ENCODE measurements at regions not wholly inside any gene's neighbourhood (a gene's known extent, or its start where the extent isn't known, plus 50 kb on each side); places are given as distances from the start of the nearest gene placed in this dataset.
A peak's percentile ranks its signal among the peaks of the same experiment; 100 is the strongest.

DNA sequence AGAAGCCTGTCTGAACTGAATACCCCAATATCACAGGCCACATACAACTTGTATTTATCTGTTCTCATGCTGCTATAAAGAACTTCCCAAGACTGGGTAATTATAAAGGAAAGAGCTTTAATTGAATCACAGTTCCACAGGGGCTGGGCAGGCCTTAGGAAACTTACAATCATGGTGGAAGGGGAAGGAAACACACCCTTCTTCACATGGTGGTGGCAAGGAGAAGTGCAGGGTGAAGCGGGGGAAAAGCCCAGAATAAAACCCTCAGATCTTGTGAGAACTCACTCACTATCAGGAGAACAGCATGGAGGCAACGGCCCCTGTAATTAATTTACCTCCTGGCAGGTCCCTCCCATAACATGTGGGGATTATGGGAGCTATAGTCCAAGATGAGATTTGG is 50.3 kb upstream of the FNDC1 start:
- ATAC-seq = no peak
- peak; percentile 15 for DNase-seq (ENCODE audit: low spot score)
- H3K4me3 Mint-ChIP-seq = no peak overlapping the region
- H3K27ac Mint-ChIP-seq = no peak overlapping the region
- H3K27me3 Mint-ChIP-seq = peaks cover 0 to 3% of the 10 kb centered on the region in 2 donors
- peaks cover 11 to 15% of the 10 kb centered on the region in 2 donors for H3K4me1 Mint-ChIP-seq (ENCODE audit: low read depth in 2 of 2)
- no peaks in the 10 kb centered on the region for H3K36me3 Mint-ChIP-seq
- no peaks in the 10 kb centered on the region for H3K9me3 Mint-ChIP-seq

DNA sequence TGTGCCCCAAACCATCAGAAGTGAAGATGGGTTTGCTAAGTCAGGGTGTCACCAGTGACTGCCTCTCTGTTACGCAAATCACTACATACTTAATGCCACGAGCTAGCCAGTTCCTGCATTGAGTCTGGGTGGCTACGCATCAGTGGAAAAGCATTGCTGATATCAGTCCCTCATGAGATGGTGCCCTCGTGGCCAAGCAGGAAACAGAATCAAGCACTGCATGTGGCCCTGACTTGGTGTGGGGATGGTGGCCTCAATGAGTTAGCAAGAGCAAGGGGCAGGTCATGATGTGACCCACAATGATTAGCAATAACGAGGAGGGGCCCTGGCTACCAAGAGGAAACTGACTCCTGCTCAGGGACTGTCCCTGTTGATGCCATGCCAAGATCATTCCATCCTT is 51.6 kb upstream of the FNDC1 start:
- Mint-ChIP-seq H3K4me3 (no peak overlapping the region), H3K27me3 (no peaks in the 10 kb centered on the region), H3K27ac (no peak overlapping the region), H3K9me3 (no peaks in the 10 kb centered on the region), H3K36me3 (no peaks in the 10 kb centered on the region), H3K4me1 (ENCODE audit: low read depth in 2 of 2) (peaks cover 17 to 18% of the 10 kb centered on the region in 2 donors)
- ATAC-seq = no peak
- peak; percentile 12 for DNase-seq (ENCODE audit: low spot score)

DNA sequence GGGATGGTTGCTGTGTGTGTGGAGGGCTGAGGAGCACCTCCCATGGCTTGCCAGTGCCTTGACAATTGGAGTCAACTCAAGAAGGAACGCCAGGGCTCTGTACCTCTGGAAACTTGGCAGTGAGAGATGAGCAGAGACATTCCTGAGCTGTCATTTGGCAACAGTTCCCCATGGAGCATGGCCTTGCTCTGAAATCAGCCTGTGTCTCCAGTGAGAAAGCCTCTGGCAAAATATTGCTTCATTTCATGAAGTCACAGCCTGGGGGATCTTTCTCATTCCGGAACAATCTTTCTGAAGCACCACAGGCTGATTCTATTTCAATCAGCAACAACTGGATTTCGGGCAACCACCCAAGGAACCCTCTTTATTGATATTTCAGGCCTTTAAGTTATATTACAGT is 52.2 kb upstream of the FNDC1 start:
- no peak for ATAC-seq
- peaks cover 17 to 18% of the 10 kb centered on the region in 2 donors for H3K4me1 Mint-ChIP-seq (ENCODE audit: low read depth in 2 of 2)
- H3K36me3 Mint-ChIP-seq = no peaks in the 10 kb centered on the region
- peak; percentile 18 for DNase-seq (ENCODE audit: low spot score)
- no peak overlapping the region for H3K27ac Mint-ChIP-seq
- H3K4me3 Mint-ChIP-seq = no peak overlapping the region
- no peaks in the 10 kb centered on the region for H3K9me3 Mint-ChIP-seq
- no peaks in the 10 kb centered on the region for H3K27me3 Mint-ChIP-seq

DNA sequence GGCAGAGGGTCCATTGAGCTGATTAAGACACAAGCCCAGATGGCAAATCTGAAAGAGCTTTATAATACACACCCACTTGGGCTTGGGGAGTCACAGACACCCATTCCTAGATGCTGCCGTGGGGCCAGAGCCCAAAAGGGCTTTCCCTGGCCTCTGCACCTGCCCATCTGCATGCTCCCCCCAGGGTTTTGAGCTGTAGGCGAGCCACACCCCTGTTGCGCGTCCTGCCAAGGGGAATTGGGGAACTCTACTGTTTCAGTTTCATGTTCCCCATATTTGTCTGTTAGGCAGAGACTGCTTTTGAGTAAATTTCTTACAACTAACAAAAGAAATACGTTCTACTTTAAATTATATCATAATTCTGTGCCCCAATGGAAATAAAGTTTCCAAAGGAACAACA is 52.9 kb upstream of the FNDC1 start:
- Mint-ChIP-seq H3K27me3 (no peaks in the 10 kb centered on the region), H3K27ac (no peak overlapping the region), H3K4me3 (no peak overlapping the region), H3K4me1 (ENCODE audit: low read depth in 2 of 2) (peaks cover 17 to 18% of the 10 kb centered on the region in 2 donors), H3K36me3 (no peaks in the 10 kb centered on the region), H3K9me3 (no peaks in the 10 kb centered on the region)
- DNase-seq (ENCODE audit: low spot score) = peak; percentile 48
- ATAC-seq = no peak

DNA sequence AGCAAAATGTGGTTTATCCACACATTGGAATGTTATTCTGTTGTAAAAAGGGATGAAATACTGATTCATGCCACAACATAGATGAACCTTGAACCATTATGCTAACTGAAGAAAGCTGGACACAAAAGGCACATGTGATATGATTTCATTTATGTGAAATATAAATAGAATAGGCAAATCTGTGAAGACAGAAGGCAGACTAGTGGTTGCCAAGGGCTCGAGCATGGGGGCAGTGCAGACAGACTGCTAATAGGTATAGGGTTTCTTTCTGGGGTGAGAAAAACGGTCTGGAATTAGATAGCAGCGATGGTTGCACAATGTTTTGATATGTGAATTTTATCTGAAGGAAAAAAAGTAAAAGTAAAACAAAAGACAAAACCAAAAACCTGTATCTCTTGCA is 54.6 kb upstream of the FNDC1 start:
- peaks cover 21 to 26% of the 10 kb centered on the region in 2 donors for H3K4me1 Mint-ChIP-seq (ENCODE audit: low read depth in 2 of 2)
- H3K36me3 Mint-ChIP-seq = no peaks in the 10 kb centered on the region
- H3K27ac Mint-ChIP-seq = no peak overlapping the region
- no peaks in the 10 kb centered on the region for H3K9me3 Mint-ChIP-seq
- no peak overlapping the region for H3K4me3 Mint-ChIP-seq
- no peak for ATAC-seq
- no peak for DNase-seq (ENCODE audit: low spot score)
- no peaks in the 10 kb centered on the region for H3K27me3 Mint-ChIP-seq

DNA sequence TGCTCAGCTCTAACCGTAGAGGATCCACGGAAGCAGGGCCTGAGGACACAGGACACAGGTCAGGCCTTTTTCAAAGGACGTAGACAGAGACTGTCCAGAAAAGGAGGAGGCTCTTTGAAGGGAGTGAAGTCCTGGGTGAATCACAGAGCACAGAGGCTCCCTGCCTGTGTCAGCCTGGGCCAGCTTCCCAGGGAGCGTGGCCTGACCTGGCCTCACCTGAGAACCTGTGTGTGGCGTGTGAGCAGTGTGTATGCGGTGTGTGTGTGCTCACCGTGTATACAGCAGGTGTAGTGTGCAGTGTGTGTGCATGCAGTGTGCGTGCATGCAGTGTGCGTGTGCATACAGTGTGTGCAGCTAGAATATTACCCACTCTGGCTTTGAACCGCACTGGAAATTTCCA is 56.0 kb upstream of the FNDC1 start:
- peaks cover 26 to 33% of the 10 kb centered on the region in 2 donors for H3K4me1 Mint-ChIP-seq (ENCODE audit: low read depth in 2 of 2)
- H3K36me3 Mint-ChIP-seq = no peaks in the 10 kb centered on the region
- no peaks in the 10 kb centered on the region for H3K27me3 Mint-ChIP-seq

DNA sequence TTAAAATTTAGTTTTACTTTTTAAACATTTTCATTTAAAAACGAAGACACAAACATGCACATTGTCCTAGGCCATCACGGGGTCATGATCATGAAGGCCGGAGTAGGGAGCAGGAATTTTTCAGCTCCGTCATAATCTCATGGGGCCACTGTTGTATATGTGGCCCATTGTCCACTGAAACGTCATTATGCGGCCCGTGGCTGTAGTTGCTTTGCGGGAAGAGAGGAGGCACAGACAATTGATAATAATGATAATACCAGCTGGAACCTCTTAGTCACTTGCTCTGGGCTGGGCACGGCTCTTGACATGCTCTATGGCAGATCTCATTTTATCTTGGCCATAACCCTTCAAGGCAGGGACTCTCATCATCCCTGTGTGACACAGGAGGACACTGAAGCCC is 56.5 kb upstream of the FNDC1 start:
- Mint-ChIP-seq H3K27me3 (no peaks in the 10 kb centered on the region), H3K4me1 (ENCODE audit: low read depth in 2 of 2) (peaks cover 31 to 38% of the 10 kb centered on the region in 2 donors), H3K27ac (no peak overlapping the region), H3K4me3 (no peak overlapping the region), H3K9me3 (no peaks in the 10 kb centered on the region), H3K36me3 (no peaks in the 10 kb centered on the region)
- ATAC-seq (no peak), DNase-seq (ENCODE audit: low spot score) (peak; percentile 45)

More for the DNA sequence above, 56.0 kb upstream of the FNDC1 start:
- Mint-ChIP-seq H3K9me3 (no peaks in the 10 kb centered on the region), H3K4me3 (no peak overlapping the region), H3K27ac (no peak overlapping the region)
- peak in 1 of 2 donors; percentile 53 for ATAC-seq
- peak; percentile 53 for DNase-seq (ENCODE audit: low spot score)

DNA sequence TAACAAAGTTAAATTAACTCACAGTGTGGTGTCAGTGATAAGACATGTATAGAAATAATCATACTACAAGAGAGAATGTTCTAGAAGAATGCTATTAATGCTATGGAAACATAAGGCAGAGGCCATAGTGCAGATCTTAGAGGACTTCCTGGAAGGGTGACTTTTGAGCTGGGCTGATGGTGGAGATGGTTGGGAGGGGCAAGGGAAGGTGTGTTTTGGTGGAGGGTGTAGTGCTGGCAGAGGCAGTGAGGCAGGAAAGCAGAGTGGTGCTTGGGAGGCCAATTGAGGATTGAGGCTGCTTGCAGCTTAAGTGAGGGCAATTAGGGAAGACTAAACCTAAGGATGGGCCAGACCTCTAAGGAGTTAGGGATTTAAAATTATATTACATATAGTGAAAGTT is 58.5 kb upstream of the FNDC1 start:
- Mint-ChIP-seq H3K9me3 (no peaks in the 10 kb centered on the region), H3K36me3 (no peaks in the 10 kb centered on the region), H3K4me3 (no peak overlapping the region), H3K27ac (peak overlapping the region in 1 of 2 donors; percentile 26), H3K4me1 (ENCODE audit: low read depth in 2 of 2) (peaks cover 51 to 57% of the 10 kb centered on the region in 2 donors), H3K27me3 (no peaks in the 10 kb centered on the region)
- ATAC-seq (no peak), DNase-seq (ENCODE audit: low spot score) (peak; percentile 12)

DNA sequence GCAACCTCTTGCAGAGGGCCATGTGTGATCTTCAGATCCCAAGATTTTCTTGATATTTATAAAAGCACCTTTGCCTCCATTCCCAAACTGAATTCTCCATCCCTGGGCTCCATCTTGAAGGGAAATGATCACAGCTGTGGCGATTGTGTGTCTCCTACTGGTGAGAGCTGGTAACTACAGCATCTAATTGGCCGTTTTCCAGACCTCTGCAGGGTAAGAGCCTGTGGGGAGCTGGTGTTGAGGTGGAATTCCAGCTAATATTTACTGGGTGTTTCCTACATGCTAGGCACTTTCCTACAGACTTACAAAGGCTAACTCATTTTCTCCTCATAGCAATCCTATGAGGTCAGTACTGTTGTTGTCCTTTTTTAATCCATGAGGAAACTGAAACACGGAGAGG is 59.2 kb upstream of the FNDC1 start:
- H3K27ac Mint-ChIP-seq = peak overlapping the region; percentile 20 to 25
- DNase-seq (ENCODE audit: low spot score) (peak; percentile 22), ATAC-seq (no peak)
- no peaks in the 10 kb centered on the region for H3K27me3 Mint-ChIP-seq
- H3K4me1 Mint-ChIP-seq (ENCODE audit: low read depth in 2 of 2) = peaks cover 55 to 61% of the 10 kb centered on the region in 2 donors
- no peaks in the 10 kb centered on the region for H3K36me3 Mint-ChIP-seq
- H3K4me3 Mint-ChIP-seq = no peak overlapping the region
- no peaks in the 10 kb centered on the region for H3K9me3 Mint-ChIP-seq

DNA sequence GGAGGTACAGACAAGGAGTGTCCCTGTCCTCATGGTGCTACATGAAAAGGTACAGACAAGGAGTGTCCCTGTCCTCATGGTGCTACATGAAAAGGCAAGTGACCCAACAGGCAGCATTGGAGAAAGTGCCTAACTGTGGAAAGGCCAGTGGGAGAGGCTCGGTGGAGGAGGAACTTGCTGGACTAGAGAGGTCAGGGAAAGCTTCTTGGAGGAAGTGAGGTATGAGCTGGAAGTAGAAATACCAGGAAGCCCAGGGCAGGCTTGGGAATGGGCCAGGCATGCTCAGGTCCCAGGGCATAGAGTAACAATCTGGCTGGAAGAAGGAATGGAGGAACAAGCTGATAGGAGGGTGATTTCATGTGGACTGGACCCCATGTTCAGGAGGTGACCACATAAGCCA is 59.8 kb upstream of the FNDC1 start:
- H3K27ac Mint-ChIP-seq = peak overlapping the region; percentile 20 to 25
- H3K4me1 Mint-ChIP-seq (ENCODE audit: low read depth in 2 of 2) = peaks cover 56 to 61% of the 10 kb centered on the region in 2 donors
- ATAC-seq = no peak
- H3K9me3 Mint-ChIP-seq = no peaks in the 10 kb centered on the region
- H3K36me3 Mint-ChIP-seq = no peaks in the 10 kb centered on the region
- no peaks in the 10 kb centered on the region for H3K27me3 Mint-ChIP-seq
- peak; percentile 1 for DNase-seq (ENCODE audit: low spot score)
- H3K4me3 Mint-ChIP-seq = no peak overlapping the region

DNA sequence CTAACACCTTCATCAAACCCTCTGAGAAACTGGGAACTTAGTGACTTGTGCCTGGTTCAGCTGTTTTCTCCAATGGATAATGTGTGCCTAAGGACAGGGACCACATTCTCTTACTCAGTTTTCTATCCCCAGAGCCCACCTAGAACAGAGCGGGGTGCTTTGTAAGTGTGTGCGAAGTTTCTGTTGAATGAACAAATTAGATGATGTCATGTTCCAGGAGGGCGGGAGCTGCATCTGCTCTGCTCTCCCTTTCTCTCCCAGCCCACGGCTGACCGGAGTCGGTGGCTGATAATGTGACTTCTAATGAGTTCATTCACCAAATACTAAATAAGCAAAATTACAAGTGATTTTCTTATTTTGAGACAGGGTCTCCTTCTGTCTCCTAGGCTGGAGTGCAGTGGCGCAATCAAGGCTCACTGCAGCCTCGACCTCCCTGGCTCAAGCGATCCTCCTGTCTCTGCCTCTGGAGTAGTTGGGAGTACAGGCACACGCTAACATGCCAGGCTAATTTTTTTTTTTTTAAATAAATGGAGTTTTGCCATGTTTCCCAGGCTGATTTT is 60.7 kb upstream of the FNDC1 start:
- DNase-seq (ENCODE audit: low spot score) = peak; percentile 15
- no peaks in the 10 kb centered on the region for H3K36me3 Mint-ChIP-seq
- ATAC-seq = no peak
- no peaks in the 10 kb centered on the region for H3K27me3 Mint-ChIP-seq
- peaks cover 55 to 64% of the 10 kb centered on the region in 2 donors for H3K4me1 Mint-ChIP-seq (ENCODE audit: low read depth in 2 of 2)
- H3K27ac Mint-ChIP-seq = peak overlapping the region; percentile 78 to 89
- peak overlapping the region; percentile 81 for H3K4me3 Mint-ChIP-seq
- no peaks in the 10 kb centered on the region for H3K9me3 Mint-ChIP-seq

DNA sequence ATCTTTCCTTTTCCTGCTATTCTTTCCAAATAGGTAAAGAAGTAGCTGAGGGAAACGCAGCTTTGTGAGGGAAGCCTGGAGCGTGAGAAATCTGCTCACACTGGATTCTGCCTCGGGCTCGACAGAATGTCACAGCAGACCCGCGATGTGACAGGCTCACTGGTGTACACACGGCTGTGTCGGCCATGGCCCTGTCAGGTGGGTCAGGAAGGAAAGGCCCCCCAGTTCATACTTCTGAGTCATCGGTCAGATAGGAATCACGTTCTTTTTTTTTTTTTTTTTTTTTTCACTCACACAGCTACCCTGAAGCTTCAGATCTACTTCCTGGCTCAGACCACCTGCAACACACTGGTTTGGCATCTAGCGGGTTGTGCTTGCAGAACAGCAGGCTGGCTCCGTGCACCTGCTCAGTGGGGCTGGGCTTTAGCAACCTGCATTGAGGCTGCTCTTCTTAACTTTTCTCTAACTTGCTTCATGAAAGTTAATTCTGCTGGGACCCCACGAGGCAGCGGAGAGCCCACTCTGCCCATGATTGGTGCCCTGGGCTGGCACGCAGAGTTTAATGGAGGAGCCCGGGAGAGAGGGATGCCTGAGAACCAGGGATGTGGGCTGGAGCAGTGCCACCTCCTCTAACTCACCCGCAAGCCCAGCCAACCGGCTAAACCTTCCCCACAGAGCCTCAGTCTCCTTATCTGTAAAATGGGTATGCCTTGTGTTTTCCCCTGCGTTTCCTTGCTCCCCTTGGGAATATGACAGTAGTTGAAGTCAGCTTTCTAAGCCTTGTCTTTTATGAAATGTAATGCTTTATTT is 61.5 kb upstream of the FNDC1 start:
- H3K36me3 Mint-ChIP-seq = no peaks in the 10 kb centered on the region
- H3K27me3 Mint-ChIP-seq = no peaks in the 10 kb centered on the region
- peak overlapping the region; percentile 78 to 89 for H3K27ac Mint-ChIP-seq
- peak; percentile 64 for DNase-seq (ENCODE audit: low spot score)
- peaks cover 59 to 66% of the 10 kb centered on the region in 2 donors for H3K4me1 Mint-ChIP-seq (ENCODE audit: low read depth in 2 of 2)
- H3K4me3 Mint-ChIP-seq = peak overlapping the region; percentile 81
- ATAC-seq = peak; percentile 58 to 67
- H3K9me3 Mint-ChIP-seq = no peaks in the 10 kb centered on the region

DNA sequence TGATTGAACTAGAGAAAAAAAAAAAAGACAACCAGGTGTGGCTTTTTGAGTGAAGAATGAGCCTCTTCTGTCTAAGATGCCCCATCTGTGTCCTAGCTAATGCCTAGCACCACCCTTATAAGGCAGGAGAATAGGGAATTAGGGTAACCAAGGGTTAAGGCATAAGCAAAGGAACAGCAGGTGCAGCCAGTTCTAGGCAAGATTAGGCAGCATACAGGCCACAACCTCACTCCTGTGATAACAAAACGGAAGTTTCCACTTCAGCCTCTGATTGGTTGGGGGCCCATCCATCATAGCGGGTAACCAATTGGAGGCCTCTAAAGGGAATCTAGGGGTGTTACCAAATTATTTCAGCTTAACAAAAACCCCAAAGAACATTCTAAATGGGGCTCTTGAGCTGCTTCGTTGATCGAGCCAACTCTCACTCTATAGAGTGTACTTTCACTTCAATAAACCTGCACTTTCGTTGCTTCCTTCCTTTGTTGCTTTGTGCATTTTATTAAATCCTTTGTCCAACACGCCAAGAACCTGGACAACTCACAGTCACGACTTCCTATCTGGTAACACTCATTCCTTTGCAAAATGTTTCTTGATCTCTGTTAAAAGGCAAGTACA is 61.9 kb upstream of the TAGAP start:
- Mint-ChIP-seq H3K27ac (peak overlapping the region; percentile 78 to 89), H3K9me3 (no peaks in the 10 kb centered on the region), H3K4me3 (peak overlapping the region; percentile 81), H3K36me3 (no peaks in the 10 kb centered on the region), H3K27me3 (no peaks in the 10 kb centered on the region), H3K4me1 (ENCODE audit: low read depth in 2 of 2) (peaks cover 66 to 71% of the 10 kb centered on the region in 2 donors)
- ATAC-seq = peak; percentile 84 to 88
- DNase-seq (ENCODE audit: low spot score) = peak; percentile 88

DNA sequence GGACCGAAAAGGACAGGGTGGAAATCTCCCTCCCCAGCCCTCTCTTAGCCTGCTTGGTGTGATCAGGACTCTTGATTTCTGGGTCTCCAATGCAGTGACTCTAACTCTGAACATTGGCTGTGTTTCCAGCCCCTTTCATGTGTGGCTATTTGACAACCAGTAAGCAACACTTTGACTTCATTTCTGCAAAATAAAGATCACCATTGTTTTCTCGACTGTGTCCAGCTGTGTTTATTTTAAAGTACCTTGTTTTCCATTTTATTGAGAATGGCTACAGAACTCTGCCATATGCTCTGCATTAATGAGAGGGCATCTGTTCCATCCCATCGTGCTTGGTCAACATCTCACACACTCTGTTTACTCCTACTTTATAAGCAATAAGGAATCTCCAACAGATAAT is 60.9 kb upstream of the TAGAP start:
- Mint-ChIP-seq H3K27ac (peak overlapping the region; percentile 78 to 89), H3K4me1 (ENCODE audit: low read depth in 2 of 2) (peaks cover 67 to 73% of the 10 kb centered on the region in 2 donors), H3K36me3 (no peaks in the 10 kb centered on the region), H3K4me3 (peak overlapping the region; percentile 81), H3K27me3 (no peaks in the 10 kb centered on the region), H3K9me3 (no peaks in the 10 kb centered on the region)
- ATAC-seq = no peak
- peak; percentile 13 for DNase-seq (ENCODE audit: low spot score)
